Stimulated activated CD8-positive, alpha-beta memory T cell treated with anti-CD3 and anti-CD28 coated beads, Interleukin-15, amount 100 ng/mL, for 24 hours (primary cell): ENCODE measurements at regions not wholly inside any gene's neighbourhood (a gene's known extent, or its start where the extent isn't known, plus 50 kb on each side); places are given as distances from the start of the nearest gene placed in this dataset.

Experiments used
- DNase-seq: peaks from one replicate; pipeline ENCODE4 v3.0.0-alpha.2; 2020; ENCODE audit warnings: low read depth

- no peak for DNase-seq
These were observed 198.8 kb upstream of the CIBAR2 start for GRCh38 chr16:85310868-85311585.

GRCh38 chr16:85311741-85312140 lies 199.5 kb upstream of the CIBAR2 start:
- no peak for DNase-seq

- DNase-seq: no peak
These were observed 199.9 kb upstream of the CIBAR2 start for GRCh38 chr16:85312174-85312573.

GRCh38 chr16:85312642-85313525 lies 200.6 kb upstream of the CIBAR2 start:
- DNase-seq: no peak

- DNase-seq: no peak
These were observed 201.4 kb upstream of the CIBAR2 start for GRCh38 chr16:85313526-85314301.

- DNase-seq: no peak
These were observed 202.3 kb upstream of the CIBAR2 start for GRCh38 chr16:85314512-85314971.

- DNase-seq: no peak
These were observed 203.6 kb upstream of the CIBAR2 start for GRCh38 chr16:85315866-85316265.

- DNase-seq: no peak
These were observed 204.1 kb upstream of the CIBAR2 start for GRCh38 chr16:85316321-85316919.

GRCh38 chr16:85316944-85317343 lies 204.7 kb upstream of the CIBAR2 start:
- DNase-seq: no peak

- DNase-seq: no peak
These were observed 205.4 kb upstream of the CIBAR2 start for GRCh38 chr16:85317704-85318103.

GRCh38 chr16:85319208-85319983 lies 207.1 kb upstream of the CIBAR2 start:
- DNase-seq: no peak

GRCh38 chr16:85319984-85320440 lies 207.7 kb upstream of the CIBAR2 start:
- DNase-seq: no peak

- no peak for DNase-seq
These were observed 208.6 kb upstream of the CIBAR2 start for GRCh38 chr16:85320677-85321385.

GRCh38 chr16:85321509-85322271 lies 209.4 kb upstream of the CIBAR2 start:
- no peak for DNase-seq

- DNase-seq: no peak
These were observed 211.1 kb upstream of the CIBAR2 start for GRCh38 chr16:85323230-85323960.

- DNase-seq: no peak
These were observed 211.6 kb upstream of the CIBAR2 start for GRCh38 chr16:85323961-85324253.

- DNase-seq: no peak
These were observed 212.2 kb upstream of the CIBAR2 start for GRCh38 chr16:85324488-85324887.

GRCh38 chr16:85326113-85326793 lies 214.0 kb upstream of the CIBAR2 start:
- no peak for DNase-seq

GRCh38 chr16:85326794-85327181 lies 214.5 kb upstream of the CIBAR2 start:
- no peak for DNase-seq
